WERI-Rb-1 (cell line): ENCODE measurements at regions not wholly inside any gene's neighbourhood (a gene's known extent, or its start where the extent isn't known, plus 50 kb on each side); places are given as distances from the start of the nearest gene placed in this dataset.

Experiments used
- DNase-seq: peaks from one replicate; pipeline ENCODE4 v3.0.0-alpha.2; 2020
- H3K27ac ChIP-seq: fragments of 250-450 bp; sonication (Bioruptor Pico); 2 replicates; pipeline ENCODE4 v1.5.1; 2020; ENCODE audit warnings: mild to moderate bottlenecking, moderate library complexity
- H3K27me3 ChIP-seq: fragments of 250-450 bp; sonication (Bioruptor Pico); 2 replicates; pipeline ENCODE4 v1.5.1; 2021; ENCODE audit warnings: mild to moderate bottlenecking, low read depth, moderate library complexity; ENCODE audit not compliant: insufficient read depth, severe bottlenecking
- H3K36me3 ChIP-seq: fragments of 250-450 bp; sonication (Bioruptor Pico); 2 replicates; pipeline ENCODE4 v1.5.1; 2020; ENCODE audit warnings: mild to moderate bottlenecking, moderate library complexity
- H3K4me3 ChIP-seq: 2 replicates; pipeline ENCODE4 v1.5.1; 2011; ENCODE audit warnings: low read depth, mild to moderate bottlenecking, control low read depth, low read length
- H3K9me3 ChIP-seq: fragments of 250-450 bp; sonication (Bioruptor Pico); 2 replicates; pipeline ENCODE4 v1.5.1; 2021; ENCODE audit warnings: mild to moderate bottlenecking, moderate library complexity; ENCODE audit not compliant: severe bottlenecking
- TF ChIP-seq, protein P1 (sequence below): IDR thresholded peaks from 2 replicates; pipeline ENCODE4 v1.5.1; 2011; ENCODE audit warnings: low read depth, mild to moderate bottlenecking, control low read depth, inconsistent platforms, low read length

- no peaks in the 10 kb centered on the region for H3K36me3 ChIP-seq
- no peak for DNase-seq
- TF ChIP-seq, protein P1, sequence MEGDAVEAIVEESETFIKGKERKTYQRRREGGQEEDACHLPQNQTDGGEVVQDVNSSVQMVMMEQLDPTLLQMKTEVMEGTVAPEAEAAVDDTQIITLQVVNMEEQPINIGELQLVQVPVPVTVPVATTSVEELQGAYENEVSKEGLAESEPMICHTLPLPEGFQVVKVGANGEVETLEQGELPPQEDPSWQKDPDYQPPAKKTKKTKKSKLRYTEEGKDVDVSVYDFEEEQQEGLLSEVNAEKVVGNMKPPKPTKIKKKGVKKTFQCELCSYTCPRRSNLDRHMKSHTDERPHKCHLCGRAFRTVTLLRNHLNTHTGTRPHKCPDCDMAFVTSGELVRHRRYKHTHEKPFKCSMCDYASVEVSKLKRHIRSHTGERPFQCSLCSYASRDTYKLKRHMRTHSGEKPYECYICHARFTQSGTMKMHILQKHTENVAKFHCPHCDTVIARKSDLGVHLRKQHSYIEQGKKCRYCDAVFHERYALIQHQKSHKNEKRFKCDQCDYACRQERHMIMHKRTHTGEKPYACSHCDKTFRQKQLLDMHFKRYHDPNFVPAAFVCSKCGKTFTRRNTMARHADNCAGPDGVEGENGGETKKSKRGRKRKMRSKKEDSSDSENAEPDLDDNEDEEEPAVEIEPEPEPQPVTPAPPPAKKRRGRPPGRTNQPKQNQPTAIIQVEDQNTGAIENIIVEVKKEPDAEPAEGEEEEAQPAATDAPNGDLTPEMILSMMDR, result no peak
- no peaks in the 10 kb centered on the region for H3K9me3 ChIP-seq
- no peak overlapping the region for H3K27ac ChIP-seq
- H3K27me3 ChIP-seq, result no peaks in the 10 kb centered on the region
- H3K4me3 ChIP-seq, result no peak overlapping the region
Measured at GRCh38 chr9:22623236-22623635, 176.6 kb downstream of the DMRTA1 start.

DNA sequence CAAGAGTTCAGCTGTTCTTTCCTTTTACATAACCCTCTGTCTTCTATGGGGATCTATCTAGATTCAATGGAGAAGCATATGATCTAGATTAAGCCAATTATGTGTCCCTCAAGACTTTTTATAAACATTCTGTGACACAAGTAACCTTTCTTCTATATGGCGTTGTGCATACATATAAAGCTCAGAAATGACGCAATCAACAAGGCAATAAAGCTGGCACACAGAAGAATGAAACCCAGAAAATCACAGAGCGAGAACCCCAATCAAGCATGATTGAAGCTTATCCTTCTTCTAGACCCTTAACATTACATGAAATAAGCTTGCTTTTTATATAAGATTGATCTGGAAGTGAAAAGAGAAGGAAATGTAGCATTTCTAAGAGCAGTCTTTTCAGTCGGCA lies 178.9 kb downstream of the DMRTA1 start:
- no peak for DNase-seq
- Histone ChIP-seq H3K27me3 (no peaks in the 10 kb centered on the region), H3K27ac (no peak overlapping the region), H3K4me3 (no peak overlapping the region), H3K9me3 (no peaks in the 10 kb centered on the region), H3K36me3 (no peaks in the 10 kb centered on the region)
- TF ChIP-seq, protein P1, result no peak

DNA sequence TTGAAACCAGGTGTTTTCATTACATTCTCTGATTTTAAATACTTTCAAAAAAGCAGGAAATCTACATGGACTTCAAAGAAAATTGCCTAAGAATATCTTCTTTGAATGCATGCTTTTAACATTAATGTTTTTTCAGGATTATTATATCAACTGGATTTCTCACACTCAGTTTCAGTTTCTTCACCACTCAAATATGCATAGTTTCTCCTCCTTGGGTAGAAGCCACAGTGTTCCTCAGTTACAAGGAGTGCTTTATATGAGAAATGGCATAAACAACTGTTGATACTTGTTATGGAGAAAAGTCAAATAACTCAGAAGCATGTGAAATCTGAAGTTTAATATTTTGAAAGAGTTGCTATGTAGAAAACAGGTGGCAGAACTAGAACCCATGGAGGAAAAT lies 196.9 kb downstream of the DMRTA1 start:
- H3K9me3 ChIP-seq, result no peaks in the 10 kb centered on the region
- no peak for DNase-seq

GRCh38 chr9:22645893-22646292 lies 199.3 kb downstream of the DMRTA1 start:
- H3K27ac ChIP-seq, result no peak overlapping the region
- H3K36me3 ChIP-seq, result no peaks in the 10 kb centered on the region
- no peaks in the 10 kb centered on the region for H3K27me3 ChIP-seq
- H3K9me3 ChIP-seq, result no peaks in the 10 kb centered on the region
- DNase-seq, result no peak
- no peak overlapping the region for H3K4me3 ChIP-seq
- TF ChIP-seq, protein P1, result no peak

More for the DNA sequence above, 196.9 kb downstream of the DMRTA1 start:
- no peak overlapping the region for H3K4me3 ChIP-seq
- TF ChIP-seq, protein P1, result no peak
- no peaks in the 10 kb centered on the region for H3K36me3 ChIP-seq
- H3K27me3 ChIP-seq, result no peaks in the 10 kb centered on the region
- H3K27ac ChIP-seq, result no peak overlapping the region

- no peak overlapping the region for H3K4me3 ChIP-seq
Measured at GRCh38 chr9:22649384-22649783, 202.8 kb downstream of the DMRTA1 start.

GRCh38 chr9:22650145-22650544 lies 203.5 kb downstream of the DMRTA1 start:
- TF ChIP-seq, protein P1, result no peak
- Histone ChIP-seq H3K27ac (no peak overlapping the region), H3K36me3 (no peaks in the 10 kb centered on the region), H3K4me3 (no peak overlapping the region), H3K9me3 (no peaks in the 10 kb centered on the region), H3K27me3 (no peaks in the 10 kb centered on the region)
- DNase-seq, result no peak

More at GRCh38 chr9:22649384-22649783, 202.8 kb downstream of the DMRTA1 start:
- DNase-seq, result no peak
- TF ChIP-seq, protein P1, result no peak
- Histone ChIP-seq H3K9me3 (no peaks in the 10 kb centered on the region), H3K27me3 (no peaks in the 10 kb centered on the region), H3K36me3 (no peaks in the 10 kb centered on the region), H3K27ac (no peak overlapping the region)
